ENCODE measurements at regions not wholly inside any gene's neighbourhood (a gene's known extent, or its start where the extent isn't known, plus 50 kb on each side); places are given as distances from the start of the nearest gene placed in this dataset.

DNA sequence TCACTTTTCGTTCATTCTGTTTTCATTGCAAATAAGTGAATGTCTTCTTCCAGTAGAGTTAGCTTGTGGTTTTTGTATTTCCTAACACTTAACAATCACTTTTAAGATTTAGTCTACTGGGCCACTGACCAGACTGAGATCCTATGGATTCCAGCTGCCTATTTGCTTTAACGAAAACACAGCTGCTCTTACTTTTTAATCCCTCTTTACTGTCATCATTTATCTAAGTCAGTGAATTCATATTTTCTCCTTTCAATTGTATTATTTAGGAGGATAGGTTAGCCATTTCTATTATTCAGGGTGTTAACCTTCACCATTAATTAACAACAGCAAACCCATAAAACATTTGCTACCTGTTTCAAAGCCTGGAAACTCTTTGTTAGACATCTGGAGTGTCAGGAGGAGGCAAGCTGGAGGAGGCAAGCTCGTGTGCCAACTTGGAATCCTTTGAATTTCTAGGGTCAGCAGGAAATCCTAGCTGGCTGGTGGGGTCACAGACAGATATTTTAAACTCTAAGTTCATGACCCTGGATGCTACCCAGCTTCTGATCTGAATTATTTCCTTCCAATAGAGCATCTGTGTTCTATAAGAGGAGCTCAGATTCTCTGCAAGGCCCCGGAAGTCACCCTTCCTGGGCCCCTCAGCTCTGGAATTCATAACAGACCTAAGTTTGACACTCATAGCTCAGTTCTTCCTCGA is 385.3 kb downstream of the RBM43 start:
- peak overlapping the region; percentile 94 for H3K27ac Mint-ChIP-seq
- ATAC-seq, result no peak
- CTCF ChIA-PET, result interaction anchor here (1.4 to 1.5 kb wide), 2 partner anchors 135 to 363 kb away, joined by 5 to 6 read pairs; no protein-coding TSS in a partner anchor
- no peaks in the 10 kb centered on the region for H3K27me3 Mint-ChIP-seq (ENCODE audit: low read depth)
- H3K4me3 Mint-ChIP-seq, result no peak overlapping the region
- peaks cover 28% of the 10 kb centered on the region for H3K9me3 Mint-ChIP-seq
- H3K4me1 Mint-ChIP-seq, result peaks cover 68% of the 10 kb centered on the region
- peaks cover 29% of the 10 kb centered on the region for H3K36me3 Mint-ChIP-seq
- POLR2A ChIA-PET, result interaction anchor here (0.6 kb wide), 1 partner anchor 58 kb away, joined by 3 read pairs; no protein-coding TSS in a partner anchor
- TF ChIP-seq FOXK1 (CRISPR knock-in tag; IDR thresholded peaks at IDR 0.05) (no peak), MXD4 (CRISPR knock-in tag; IDR thresholded peaks at IDR 0.05; ENCODE audit: borderline replicate concordance) (no peak), ZNF317 (CRISPR knock-in tag; IDR thresholded peaks at IDR 0.05; ENCODE audit: borderline replicate concordance, low read depth) (no peak)
- DNase-seq (ENCODE audit: low spot score), result no peak

DNA sequence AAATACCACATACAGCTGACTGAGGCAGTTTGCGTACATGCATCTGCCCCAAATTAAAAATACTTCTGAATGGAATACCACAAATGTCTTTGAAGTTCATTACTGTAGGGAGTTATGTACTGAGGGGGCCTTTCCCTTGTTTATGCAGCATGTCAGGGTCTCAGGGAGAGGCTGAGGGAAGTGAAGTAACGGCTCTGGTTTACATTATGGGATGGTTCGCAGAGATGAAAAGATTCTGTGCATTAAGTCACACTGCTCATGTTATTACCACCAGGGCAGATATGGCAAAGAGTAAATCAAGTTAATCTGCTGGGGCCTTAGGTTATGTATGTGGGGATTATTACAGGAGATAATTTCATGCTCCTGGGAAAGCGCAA is 385.9 kb upstream of the RND3 start:
- peak; percentile 14 for ATAC-seq
- H3K27ac Mint-ChIP-seq, result peak overlapping the region; percentile 98
- no peak for DNase-seq (ENCODE audit: low spot score)
- no peak for TF ChIP-seq NFYB (CRISPR knock-in tag; conservative IDR thresholded peaks at IDR 0.05; ENCODE audit: low read depth)
- no peak for TF ChIP-seq ETV6 (CRISPR knock-in tag; IDR thresholded peaks at IDR 0.05)
- CTCF ChIA-PET, result interaction anchor here (1.3 to 1.7 kb wide), 2 partner anchors 158 to 325 kb away, joined by 3 to 5 read pairs; no protein-coding TSS in a partner anchor
- H3K9me3 Mint-ChIP-seq, result peaks cover 22% of the 10 kb centered on the region
- peak overlapping the region; percentile 44 for H3K4me3 Mint-ChIP-seq
- H3K36me3 Mint-ChIP-seq, result peaks cover 24% of the 10 kb centered on the region
- POLR2A ChIA-PET, result no interaction called here
- H3K27me3 Mint-ChIP-seq (ENCODE audit: low read depth), result no peaks in the 10 kb centered on the region
- peaks cover 85% of the 10 kb centered on the region for H3K4me1 Mint-ChIP-seq

DNA sequence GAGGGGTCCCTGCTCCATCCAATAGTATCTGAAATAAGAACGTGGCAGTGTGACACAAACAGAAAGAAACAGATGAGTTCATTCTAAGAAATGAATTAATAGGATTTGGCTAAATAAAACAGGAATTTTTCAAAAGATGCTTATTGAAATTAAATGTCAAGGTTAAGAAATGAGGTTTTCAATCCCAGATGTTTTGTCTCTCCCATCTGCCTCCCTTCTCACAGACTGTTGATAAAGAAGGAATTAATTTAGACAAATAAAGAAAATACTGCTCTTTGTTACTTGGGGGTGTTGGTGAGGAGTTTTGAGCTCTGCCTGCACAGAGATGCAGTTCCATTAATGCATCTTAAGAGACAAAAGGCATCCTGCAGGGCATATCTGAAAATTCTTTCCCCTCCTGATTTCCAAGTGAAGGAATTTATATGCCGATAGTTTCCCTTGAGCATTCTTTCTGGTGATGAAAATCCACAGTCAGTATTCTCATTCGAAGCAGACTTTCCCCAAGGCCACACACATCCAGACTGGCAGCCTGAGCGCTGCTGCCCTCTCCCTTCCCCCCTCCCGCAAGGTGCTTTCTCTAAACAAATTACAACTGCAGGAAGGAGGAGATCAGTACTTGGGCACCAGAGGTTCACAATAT is 385.4 kb upstream of the RND3 start:
- peak; percentile 40 for DNase-seq (ENCODE audit: low spot score)
- Mint-ChIP-seq H3K4me1 (peaks cover 85% of the 10 kb centered on the region), H3K36me3 (peaks cover 24% of the 10 kb centered on the region), H3K27me3 (ENCODE audit: low read depth) (no peaks in the 10 kb centered on the region), H3K9me3 (peaks cover 23% of the 10 kb centered on the region), H3K27ac (peak overlapping the region; percentile 98), H3K4me3 (peak overlapping the region; percentile 44)
- ChIA-PET CTCF (interaction anchor here (1.3 to 1.7 kb wide), 2 partner anchors 159 to 325 kb away, joined by 3 to 5 read pairs; no protein-coding TSS in a partner anchor), POLR2A (interaction anchor here (0.6 kb wide), 1 partner anchor 537 kb away, joined by 4 read pairs; no protein-coding TSS in a partner anchor)
- TF ChIP-seq, protein P1, sequence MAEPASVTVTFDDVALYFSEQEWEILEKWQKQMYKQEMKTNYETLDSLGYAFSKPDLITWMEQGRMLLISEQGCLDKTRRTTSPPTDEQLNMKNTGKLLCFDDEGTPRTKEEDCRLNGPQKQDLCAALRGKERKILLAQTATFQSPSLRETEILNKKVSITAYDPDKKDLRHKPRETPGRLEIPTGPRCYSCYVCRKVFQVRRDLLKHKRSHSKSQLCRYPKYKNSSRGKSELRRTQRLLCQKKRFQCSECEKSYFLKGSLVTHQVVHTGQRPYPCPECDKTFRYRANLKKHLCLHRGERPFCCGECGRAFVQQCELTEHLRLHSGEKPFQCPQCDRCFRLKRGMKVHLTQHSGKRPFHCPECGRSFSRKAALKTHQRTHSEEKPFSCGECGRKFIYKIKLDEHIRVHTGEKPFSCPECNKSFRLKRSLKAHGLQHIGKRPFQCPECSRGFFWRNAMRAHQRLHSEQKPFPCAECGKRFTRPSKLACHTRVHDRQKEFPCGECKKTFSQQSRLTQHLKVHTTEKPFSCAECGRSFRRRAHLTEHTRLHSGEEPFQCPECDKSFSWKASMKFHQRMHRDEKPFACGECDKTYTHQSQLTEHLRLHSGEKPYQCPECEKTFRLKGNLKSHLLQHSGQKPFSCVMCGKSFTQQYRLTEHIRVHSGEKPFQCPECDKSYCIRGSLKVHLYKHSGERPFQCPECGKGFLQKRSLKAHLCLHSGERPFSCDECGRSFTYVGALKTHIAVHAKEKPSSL (CRISPR knock-in tag; conservative IDR thresholded peaks at IDR 0.05), result no peak
- TF ChIP-seq SP1 (CRISPR knock-in tag; conservative IDR thresholded peaks at IDR 0.05), result 0 out of 2 replicates have a peak, but pooled peaks have one; percentile 19
- TF ChIP-seq RORB (CRISPR knock-in tag; IDR thresholded peaks at IDR 0.05), result no peak
- ATAC-seq, result peak; percentile 83

DNA sequence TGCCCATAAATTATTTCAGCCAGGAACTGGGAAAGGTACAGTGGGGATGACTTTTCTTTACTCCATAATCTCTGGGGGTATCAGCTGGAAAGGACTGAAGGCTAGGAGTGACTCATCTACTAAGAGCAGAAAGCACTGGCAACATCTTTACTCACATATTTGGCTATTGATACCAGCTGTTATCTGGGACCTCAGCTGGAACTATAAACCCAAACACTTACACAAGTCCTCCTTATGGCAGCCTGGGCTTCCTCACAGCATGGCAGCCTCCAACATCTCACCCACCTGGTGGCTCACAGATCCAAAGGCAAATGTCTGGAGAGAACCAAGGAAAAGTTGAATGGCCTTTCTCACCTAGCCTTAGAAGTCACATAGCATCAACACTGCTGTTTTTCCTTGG is 379.0 kb upstream of the RND3 start:
- ATAC-seq, result no peak
- Mint-ChIP-seq H3K9me3 (peaks cover 80% of the 10 kb centered on the region), H3K27me3 (ENCODE audit: low read depth) (no peaks in the 10 kb centered on the region), H3K27ac (no peak overlapping the region), H3K36me3 (peaks cover 76% of the 10 kb centered on the region), H3K4me1 (peaks cover 24% of the 10 kb centered on the region), H3K4me3 (no peak overlapping the region)
- ChIA-PET POLR2A (no interaction called here), CTCF (no interaction called here)
- TF ChIP-seq RORB (CRISPR knock-in tag; IDR thresholded peaks at IDR 0.05), result no peak
- TF ChIP-seq, protein P2, sequence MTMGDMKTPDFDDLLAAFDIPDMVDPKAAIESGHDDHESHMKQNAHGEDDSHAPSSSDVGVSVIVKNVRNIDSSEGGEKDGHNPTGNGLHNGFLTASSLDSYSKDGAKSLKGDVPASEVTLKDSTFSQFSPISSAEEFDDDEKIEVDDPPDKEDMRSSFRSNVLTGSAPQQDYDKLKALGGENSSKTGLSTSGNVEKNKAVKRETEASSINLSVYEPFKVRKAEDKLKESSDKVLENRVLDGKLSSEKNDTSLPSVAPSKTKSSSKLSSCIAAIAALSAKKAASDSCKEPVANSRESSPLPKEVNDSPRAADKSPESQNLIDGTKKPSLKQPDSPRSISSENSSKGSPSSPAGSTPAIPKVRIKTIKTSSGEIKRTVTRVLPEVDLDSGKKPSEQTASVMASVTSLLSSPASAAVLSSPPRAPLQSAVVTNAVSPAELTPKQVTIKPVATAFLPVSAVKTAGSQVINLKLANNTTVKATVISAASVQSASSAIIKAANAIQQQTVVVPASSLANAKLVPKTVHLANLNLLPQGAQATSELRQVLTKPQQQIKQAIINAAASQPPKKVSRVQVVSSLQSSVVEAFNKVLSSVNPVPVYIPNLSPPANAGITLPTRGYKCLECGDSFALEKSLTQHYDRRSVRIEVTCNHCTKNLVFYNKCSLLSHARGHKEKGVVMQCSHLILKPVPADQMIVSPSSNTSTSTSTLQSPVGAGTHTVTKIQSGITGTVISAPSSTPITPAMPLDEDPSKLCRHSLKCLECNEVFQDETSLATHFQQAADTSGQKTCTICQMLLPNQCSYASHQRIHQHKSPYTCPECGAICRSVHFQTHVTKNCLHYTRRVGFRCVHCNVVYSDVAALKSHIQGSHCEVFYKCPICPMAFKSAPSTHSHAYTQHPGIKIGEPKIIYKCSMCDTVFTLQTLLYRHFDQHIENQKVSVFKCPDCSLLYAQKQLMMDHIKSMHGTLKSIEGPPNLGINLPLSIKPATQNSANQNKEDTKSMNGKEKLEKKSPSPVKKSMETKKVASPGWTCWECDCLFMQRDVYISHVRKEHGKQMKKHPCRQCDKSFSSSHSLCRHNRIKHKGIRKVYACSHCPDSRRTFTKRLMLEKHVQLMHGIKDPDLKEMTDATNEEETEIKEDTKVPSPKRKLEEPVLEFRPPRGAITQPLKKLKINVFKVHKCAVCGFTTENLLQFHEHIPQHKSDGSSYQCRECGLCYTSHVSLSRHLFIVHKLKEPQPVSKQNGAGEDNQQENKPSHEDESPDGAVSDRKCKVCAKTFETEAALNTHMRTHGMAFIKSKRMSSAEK (CRISPR knock-in tag; IDR thresholded peaks at IDR 0.05; ENCODE audit: borderline replicate concordance), result no peak
- TF ChIP-seq TCF7 (CRISPR knock-in tag; IDR thresholded peaks at IDR 0.05; ENCODE audit: low read depth), result no peak
- TF ChIP-seq HMGA2 (CRISPR knock-in tag; IDR thresholded peaks at IDR 0.05), result no peak
- no peak for TF ChIP-seq CBFB (CRISPR knock-in tag; IDR thresholded peaks at IDR 0.05; ENCODE audit: low read depth)
- TF ChIP-seq, protein P1 (CRISPR knock-in tag; conservative IDR thresholded peaks at IDR 0.05), result no peak
- TF ChIP-seq GABPB1 (CRISPR knock-in tag; IDR thresholded peaks at IDR 0.05), result no peak
- no peak for TF ChIP-seq ZNF317 (CRISPR knock-in tag; IDR thresholded peaks at IDR 0.05; ENCODE audit: borderline replicate concordance, low read depth)
- no peak for DNase-seq (ENCODE audit: low spot score)

All from WTC11 (cell line).